Mucosa of stomach (tissue), 1 donor: ENCODE measurements at regions not wholly inside any gene's neighbourhood (a gene's known extent, or its start where the extent isn't known, plus 50 kb on each side); places are given as distances from the start of the nearest gene placed in this dataset.

Source experiments
- H3K27me3 ChIP-seq: one replicate; pipeline ENCODE4 v1.7.0; 2013; ENCODE audit warnings: mild to moderate bottlenecking, low read length; ENCODE audit not compliant: control insufficient read depth, insufficient read depth
- H3K36me3 ChIP-seq: one replicate; pipeline ENCODE4 v1.7.0; 2013; ENCODE audit warnings: low read length; ENCODE audit not compliant: control insufficient read depth, insufficient read depth
- H3K4me1 ChIP-seq: one replicate; pipeline ENCODE4 v1.7.0; 2013; ENCODE audit warnings: mild to moderate bottlenecking, low read length; ENCODE audit not compliant: control insufficient read depth, insufficient read depth
- H3K4me3 ChIP-seq: one replicate; pipeline ENCODE4 v1.7.0; 2013; ENCODE audit warnings: low read length
- H3K9ac ChIP-seq: one replicate; pipeline ENCODE4 v1.7.0; 2013; ENCODE audit warnings: mild to moderate bottlenecking, low read length, moderate library complexity
- H3K9me3 ChIP-seq: one replicate; pipeline ENCODE4 v1.7.0; 2013; ENCODE audit warnings: mild to moderate bottlenecking, low read length, moderate library complexity; ENCODE audit not compliant: control insufficient read depth
- donor health status: Pancreatic carcinoma.

DNA sequence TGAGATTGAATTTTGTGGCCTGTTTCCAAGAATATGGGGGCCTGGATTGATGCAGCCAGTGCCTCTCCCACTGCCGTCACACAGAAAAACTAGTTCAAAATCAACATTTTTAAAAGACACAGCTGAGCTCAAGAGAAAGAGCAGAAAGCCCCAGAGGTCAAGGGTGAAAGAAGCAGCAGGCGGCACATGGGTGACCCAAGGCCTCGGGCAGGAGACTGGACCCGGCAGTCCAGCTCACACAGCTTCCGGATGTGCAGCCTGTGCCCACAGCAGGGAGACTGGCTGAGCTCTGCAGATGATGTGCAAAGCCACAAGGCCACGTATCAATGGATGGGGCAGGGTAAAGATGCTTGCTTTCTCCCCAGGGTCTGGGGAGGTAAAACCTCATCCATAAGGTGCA, 50.4 kb upstream of the RNF32 start:
- Histone ChIP-seq H3K9ac (no peak overlapping the region), H3K4me1 (peaks cover 11% of the 10 kb centered on the region), H3K36me3 (no peaks in the 10 kb centered on the region), H3K4me3 (no peak overlapping the region), H3K9me3 (no peaks in the 10 kb centered on the region), H3K27me3 (no peaks in the 10 kb centered on the region)

DNA sequence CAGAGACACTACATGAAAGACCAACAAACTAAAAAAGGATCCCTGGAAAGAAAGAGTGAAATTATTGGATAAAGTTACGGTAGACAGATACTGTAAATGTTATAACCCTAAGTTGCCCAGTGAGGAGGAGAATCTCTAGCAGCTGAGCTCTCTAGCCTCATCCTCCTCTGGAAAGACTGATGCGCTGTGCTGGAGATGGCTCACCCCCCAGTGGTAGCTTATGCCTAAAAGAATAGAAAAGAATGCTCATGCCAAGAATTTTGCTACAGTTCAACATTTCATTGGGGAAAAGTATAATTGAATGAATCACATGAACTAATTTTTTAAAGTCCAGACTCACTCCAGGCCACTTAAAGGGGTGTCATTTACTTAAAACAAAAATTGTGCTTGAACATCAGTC, 50.8 kb upstream of the RNF32 start:
- no peaks in the 10 kb centered on the region for H3K27me3 ChIP-seq
- no peak overlapping the region for H3K4me3 ChIP-seq
- H3K9me3 ChIP-seq = no peaks in the 10 kb centered on the region
- H3K4me1 ChIP-seq = peaks cover 11% of the 10 kb centered on the region
- H3K36me3 ChIP-seq = no peaks in the 10 kb centered on the region
- H3K9ac ChIP-seq = no peak overlapping the region

DNA sequence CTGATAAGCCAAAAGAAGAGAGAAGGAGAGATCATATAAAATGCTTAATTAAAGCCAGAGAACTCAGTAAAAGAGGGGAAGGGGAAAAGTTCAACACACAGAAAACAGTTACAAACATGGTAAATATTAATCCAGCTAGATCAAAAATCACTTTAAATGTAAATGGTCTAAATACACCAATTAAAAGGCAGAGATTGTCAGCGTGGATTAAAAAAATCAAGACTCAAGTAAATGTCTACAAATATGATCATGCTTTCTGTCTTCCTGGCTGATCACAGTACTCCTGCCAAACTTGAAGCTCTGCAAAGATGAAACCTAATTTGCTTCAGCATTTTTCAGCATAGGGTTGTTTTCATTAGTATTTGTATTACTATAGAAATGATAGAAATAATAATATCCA, 54.6 kb upstream of the RNF32 start:
- Histone ChIP-seq H3K9me3 (no peaks in the 10 kb centered on the region), H3K36me3 (no peaks in the 10 kb centered on the region), H3K9ac (no peak overlapping the region), H3K4me3 (no peak overlapping the region), H3K27me3 (no peaks in the 10 kb centered on the region), H3K4me1 (no peaks in the 10 kb centered on the region)

DNA sequence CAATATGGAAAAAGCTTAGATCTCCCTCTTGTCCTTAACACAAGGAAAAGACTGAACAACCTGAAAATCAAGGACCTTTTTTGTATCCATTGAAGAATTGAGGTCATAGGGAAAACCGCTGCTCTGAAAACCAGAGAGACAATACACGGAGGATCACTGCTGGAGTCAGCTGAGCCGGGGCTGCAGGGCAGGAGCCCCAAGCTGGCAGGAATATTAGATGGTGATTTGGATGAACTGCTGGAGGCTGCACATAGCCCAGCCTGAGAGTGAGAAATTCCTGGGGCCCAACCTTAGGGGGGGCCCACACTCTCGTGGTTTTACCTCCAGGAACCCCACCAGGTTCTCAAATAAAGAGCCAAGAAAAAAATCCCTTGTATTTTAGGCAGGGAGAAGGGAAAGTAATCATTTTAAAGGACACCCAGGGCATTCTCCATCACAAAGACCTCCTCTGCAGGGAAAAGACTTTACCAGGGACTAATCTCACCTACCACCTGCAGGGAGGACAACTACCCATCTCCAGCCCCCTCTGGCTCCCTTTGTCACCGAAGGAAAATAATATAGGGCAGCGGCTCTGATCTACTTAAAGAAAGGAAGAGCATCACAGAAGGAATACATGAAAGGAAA, 55.4 kb upstream of the RNF32 start:
- Histone ChIP-seq H3K9me3 (no peaks in the 10 kb centered on the region), H3K27me3 (no peaks in the 10 kb centered on the region), H3K4me1 (no peaks in the 10 kb centered on the region), H3K9ac (no peak overlapping the region), H3K4me3 (no peak overlapping the region), H3K36me3 (no peaks in the 10 kb centered on the region)

DNA sequence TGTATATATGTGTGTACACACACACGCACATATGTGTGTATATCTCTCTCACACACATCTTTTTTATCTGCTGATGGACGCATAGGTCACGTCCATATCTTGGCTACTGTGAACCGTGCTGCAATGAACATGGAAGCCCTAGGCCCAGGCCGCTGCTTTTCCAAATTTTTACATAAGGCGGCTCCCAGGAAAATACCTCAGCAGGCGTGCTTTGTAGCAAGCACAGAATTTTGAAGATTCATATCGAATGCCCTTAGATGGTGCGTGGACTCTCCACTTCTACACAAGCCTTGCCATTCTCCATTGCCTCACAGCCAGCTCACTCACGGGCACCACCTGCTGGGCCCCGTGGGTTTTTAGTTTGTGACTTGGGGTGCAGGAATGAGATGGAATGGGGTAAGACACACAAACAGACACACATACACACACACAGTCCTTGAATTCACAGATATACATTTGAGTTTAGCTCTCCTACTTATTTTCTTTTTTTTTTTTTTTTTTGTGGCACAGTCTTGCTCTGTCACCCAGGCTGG, 57.9 kb upstream of the RNF32 start:
- Histone ChIP-seq H3K4me3 (no peak overlapping the region), H3K27me3 (no peaks in the 10 kb centered on the region), H3K9me3 (no peaks in the 10 kb centered on the region), H3K9ac (no peak overlapping the region), H3K4me1 (no peaks in the 10 kb centered on the region), H3K36me3 (no peaks in the 10 kb centered on the region)

DNA sequence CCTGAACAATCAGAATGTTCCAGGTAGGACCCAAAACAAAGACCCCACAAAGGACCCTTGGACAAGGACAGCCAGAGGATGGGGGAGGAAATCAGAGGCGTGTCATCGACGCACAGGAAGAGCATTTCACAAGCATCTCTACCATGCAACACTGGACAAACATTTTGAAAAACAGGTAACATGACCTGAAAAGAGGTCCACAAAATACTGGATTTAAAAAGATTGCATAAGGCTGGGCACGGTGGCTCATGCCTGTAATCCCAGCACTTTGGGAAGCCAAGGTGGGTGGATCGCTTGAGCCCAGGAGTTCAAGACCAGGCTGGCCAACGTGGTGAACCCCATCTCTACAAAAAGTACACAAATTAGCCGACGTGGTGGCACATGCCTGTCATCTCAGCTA, 60.5 kb upstream of the RNF32 start:
- H3K27me3 ChIP-seq = no peaks in the 10 kb centered on the region
- no peaks in the 10 kb centered on the region for H3K9me3 ChIP-seq
- no peaks in the 10 kb centered on the region for H3K4me1 ChIP-seq
- no peak overlapping the region for H3K4me3 ChIP-seq
- H3K9ac ChIP-seq = no peak overlapping the region
- H3K36me3 ChIP-seq = no peaks in the 10 kb centered on the region

DNA sequence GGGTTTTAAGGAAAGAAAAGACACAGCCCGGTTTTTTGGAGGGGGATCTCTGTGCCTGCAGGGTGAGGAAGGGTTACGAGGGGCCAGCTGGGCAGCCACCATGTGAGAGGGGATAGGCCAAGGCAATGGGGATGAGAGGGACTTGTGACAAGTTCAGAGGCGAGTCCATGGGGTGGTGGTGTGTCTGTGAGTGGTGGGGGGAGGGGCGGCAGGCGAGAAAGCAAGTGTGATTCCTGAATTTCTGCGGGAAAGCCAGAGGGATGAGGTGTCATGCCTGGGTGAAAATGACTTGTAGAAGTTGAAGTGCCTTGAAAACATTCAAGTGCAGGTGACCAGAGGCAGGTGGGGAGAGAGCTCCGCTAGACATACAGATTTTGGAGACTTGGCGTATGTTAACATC, 61.0 kb upstream of the RNF32 start:
- H3K36me3 ChIP-seq = no peaks in the 10 kb centered on the region
- H3K27me3 ChIP-seq = no peaks in the 10 kb centered on the region
- H3K4me3 ChIP-seq = no peak overlapping the region
- no peaks in the 10 kb centered on the region for H3K9me3 ChIP-seq
- H3K9ac ChIP-seq = no peak overlapping the region
- no peaks in the 10 kb centered on the region for H3K4me1 ChIP-seq

DNA sequence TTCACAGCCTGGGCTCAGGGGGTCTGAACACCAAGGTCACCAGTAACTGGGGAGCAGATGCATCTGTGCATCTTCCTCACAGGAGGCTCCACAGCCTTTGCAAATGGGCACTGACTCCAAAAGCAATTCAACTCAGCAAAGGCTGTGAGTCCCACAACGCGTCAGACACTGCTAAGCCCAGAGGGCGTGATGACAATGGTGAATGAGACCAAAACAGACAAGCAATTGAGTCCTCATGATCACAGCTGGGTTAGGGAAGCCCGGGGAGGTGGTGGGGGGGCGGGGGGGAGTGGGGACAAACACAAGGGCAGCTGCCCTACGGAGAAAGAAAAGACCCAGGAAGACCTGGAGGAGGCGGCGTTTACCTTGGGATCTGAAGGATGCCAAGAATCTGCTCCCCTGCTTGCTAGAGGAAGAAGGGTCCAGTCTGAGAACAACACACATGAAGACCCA, 61.6 kb upstream of the RNF32 start:
- Histone ChIP-seq H3K9me3 (no peaks in the 10 kb centered on the region), H3K4me3 (no peak overlapping the region), H3K36me3 (no peaks in the 10 kb centered on the region), H3K9ac (no peak overlapping the region), H3K27me3 (no peaks in the 10 kb centered on the region), H3K4me1 (no peaks in the 10 kb centered on the region)

GRCh38 chr7:156578578-156578940, 62.0 kb upstream of the RNF32 start:
- no peaks in the 10 kb centered on the region for H3K9me3 ChIP-seq
- no peak overlapping the region for H3K4me3 ChIP-seq
- H3K4me1 ChIP-seq = no peaks in the 10 kb centered on the region
- H3K36me3 ChIP-seq = no peaks in the 10 kb centered on the region
- no peaks in the 10 kb centered on the region for H3K27me3 ChIP-seq
- H3K9ac ChIP-seq = no peak overlapping the region

DNA sequence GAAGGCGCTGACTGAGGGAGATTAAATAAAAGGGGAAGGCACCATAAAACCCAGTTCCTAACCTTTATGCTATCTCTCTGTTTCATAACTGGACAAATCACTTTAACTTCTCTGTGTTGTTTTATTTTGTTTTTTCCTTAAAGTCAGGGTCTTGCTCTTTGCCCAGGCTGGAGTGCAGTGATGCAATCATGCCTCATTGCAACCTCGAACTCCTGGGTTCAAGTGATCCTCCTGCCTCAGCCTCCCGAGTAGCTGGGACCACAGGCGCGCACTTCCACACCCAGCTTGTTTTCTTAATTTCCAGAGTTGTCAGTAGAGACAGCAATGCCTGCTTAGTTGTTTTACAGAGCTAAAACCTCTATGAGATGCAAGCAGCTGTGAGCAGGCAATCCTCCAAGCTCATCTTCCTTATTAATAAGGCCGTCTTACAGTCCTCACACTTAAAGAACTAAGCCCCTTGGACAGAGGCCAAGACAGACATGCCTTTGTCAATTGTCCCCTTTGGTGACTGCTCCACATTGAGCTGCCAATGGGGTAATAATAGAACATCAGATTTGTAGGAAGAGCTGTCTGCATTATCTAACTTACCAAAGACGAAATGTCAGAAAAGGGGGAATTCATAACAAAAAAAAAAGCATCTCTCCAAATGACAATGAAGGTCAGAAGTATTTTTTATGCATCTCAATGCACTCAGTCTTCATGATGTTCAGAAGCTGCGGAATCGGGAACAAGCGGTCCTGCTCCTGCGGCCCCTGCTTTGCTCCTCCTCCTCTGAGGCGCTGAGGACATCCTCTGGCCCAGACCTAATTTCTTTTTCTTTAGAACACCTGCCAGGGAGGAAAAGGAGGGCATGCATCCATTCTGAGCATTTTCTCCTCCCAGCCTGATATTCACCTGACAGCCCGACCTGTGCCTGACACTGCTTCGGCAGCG, 62.7 kb upstream of the RNF32 start:
- H3K9me3 ChIP-seq = no peaks in the 10 kb centered on the region
- H3K27me3 ChIP-seq = no peaks in the 10 kb centered on the region
- H3K36me3 ChIP-seq = no peaks in the 10 kb centered on the region
- H3K9ac ChIP-seq = no peak overlapping the region
- H3K4me1 ChIP-seq = no peaks in the 10 kb centered on the region
- H3K4me3 ChIP-seq = no peak overlapping the region

DNA sequence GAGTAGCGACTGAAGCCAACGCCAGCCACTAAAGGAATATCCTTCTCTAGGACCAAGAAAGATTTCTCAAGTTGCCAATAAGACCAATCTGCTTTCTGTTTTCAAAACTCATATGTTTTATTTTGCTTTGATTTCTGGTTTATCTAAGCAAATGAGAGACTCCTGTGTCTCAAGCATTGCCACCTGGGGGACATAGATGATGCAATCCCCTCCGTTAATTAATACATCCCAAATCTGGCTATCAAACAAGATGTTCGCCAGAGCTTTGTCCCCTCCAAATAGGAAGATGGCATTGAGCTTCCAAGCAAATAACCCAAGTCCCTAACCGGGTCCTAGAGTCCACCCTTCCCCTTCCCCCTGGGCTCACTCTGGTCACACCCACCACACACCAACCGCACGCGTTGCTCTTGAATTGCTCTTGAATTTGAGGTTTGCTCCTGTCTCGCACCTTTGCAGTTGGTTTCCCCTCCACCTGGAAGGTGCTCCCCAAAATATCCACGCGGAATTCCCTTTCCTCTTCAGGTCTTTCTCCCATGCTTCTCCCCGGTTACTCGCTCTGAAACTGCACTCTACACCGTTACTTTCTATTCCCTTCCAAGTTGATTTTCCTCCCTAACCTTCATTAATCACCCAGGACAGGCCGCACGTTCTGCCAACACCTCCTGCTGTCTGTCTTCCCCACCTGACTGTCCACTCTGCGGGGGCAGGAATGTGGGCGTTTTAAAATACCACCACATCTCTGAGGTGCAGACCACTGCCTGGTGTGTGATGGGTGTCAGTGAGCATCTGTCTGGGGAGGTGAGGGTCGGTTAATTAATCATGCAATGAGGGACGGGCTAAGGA, 64.1 kb upstream of the RNF32 start:
- Histone ChIP-seq H3K4me1 (no peaks in the 10 kb centered on the region), H3K4me3 (no peak overlapping the region), H3K27me3 (no peaks in the 10 kb centered on the region), H3K9me3 (no peaks in the 10 kb centered on the region), H3K36me3 (no peaks in the 10 kb centered on the region), H3K9ac (no peak overlapping the region)

DNA sequence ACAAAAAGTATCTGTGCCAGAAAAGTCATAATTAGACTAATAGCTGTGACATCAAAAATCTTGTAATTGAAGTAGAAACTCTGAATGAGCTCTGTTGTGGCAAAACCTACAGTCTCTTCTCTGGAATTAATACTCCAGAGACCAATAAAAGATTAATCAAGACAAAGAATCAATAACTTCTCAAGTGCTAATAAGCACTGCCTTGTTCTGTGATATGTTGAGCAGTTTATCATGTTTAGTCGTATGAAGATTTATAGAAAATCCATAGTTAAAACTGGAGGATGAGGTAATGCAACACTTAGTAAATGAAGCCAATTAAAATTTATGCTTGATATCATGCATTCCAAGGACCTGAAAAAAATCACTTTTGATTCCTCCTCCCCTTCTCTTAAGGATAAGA, 72.3 kb upstream of the RNF32 start:
- Histone ChIP-seq H3K9me3 (no peaks in the 10 kb centered on the region), H3K4me1 (peaks cover 5% of the 10 kb centered on the region), H3K36me3 (no peaks in the 10 kb centered on the region), H3K27me3 (no peaks in the 10 kb centered on the region), H3K9ac (no peak overlapping the region), H3K4me3 (no peak overlapping the region)
